ENCODE measurements at regions not wholly inside any gene's neighbourhood (a gene's known extent, or its start where the extent isn't known, plus 50 kb on each side); places are given as distances from the start of the nearest gene placed in this dataset.

DNA sequence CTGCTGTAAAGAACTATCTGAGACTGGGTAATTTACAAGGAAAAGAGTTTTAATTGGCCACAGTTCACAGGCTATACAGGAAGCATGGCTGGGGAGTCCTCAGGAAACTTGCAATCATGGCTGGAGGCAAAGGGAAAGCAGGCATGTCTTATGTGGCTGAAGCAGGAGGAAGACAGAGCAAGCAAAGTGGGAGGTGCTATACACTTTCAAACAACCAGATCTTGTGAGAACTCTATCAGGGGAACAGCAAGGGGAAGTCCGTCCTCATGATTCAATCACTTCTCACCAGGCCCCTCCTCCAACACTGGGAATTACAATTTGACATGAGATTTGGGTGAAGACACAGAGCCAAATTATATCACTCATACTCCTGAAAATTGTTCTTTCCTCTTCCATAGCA, 109.5 kb upstream of the PKP2 start:
- H3K27ac Mint-ChIP-seq, result no peak overlapping the region
- no peak for DNase-seq
- peaks cover 4% of the 10 kb centered on the region for H3K9me3 Mint-ChIP-seq
- H3K36me3 Mint-ChIP-seq, result no peaks in the 10 kb centered on the region
- ChIA-PET CTCF (no interaction called here), POLR2A (no interaction called here)
- intact Hi-C loops (cut with micrococcal nuclease), result no loop called here
- no peaks in the 10 kb centered on the region for H3K27me3 Mint-ChIP-seq
- no peak overlapping the region for H3K4me3 Mint-ChIP-seq
- no peaks in the 10 kb centered on the region for H3K4me1 Mint-ChIP-seq (ENCODE audit: low read depth)

- ChIA-PET POLR2A (no interaction called here), CTCF (no interaction called here)
- H3K4me3 Mint-ChIP-seq, result no peak overlapping the region
- no peaks in the 10 kb centered on the region for H3K27me3 Mint-ChIP-seq
- no peaks in the 10 kb centered on the region for H3K36me3 Mint-ChIP-seq
- no peaks in the 10 kb centered on the region for H3K4me1 Mint-ChIP-seq (ENCODE audit: low read depth)
- peaks cover 4% of the 10 kb centered on the region for H3K9me3 Mint-ChIP-seq
- DNase-seq, result no peak
- no peak overlapping the region for H3K27ac Mint-ChIP-seq
- intact Hi-C loops (cut with micrococcal nuclease), result no loop called here
These were observed 103.4 kb upstream of the PKP2 start for GRCh38 chr12:33000016-33000415.

DNA sequence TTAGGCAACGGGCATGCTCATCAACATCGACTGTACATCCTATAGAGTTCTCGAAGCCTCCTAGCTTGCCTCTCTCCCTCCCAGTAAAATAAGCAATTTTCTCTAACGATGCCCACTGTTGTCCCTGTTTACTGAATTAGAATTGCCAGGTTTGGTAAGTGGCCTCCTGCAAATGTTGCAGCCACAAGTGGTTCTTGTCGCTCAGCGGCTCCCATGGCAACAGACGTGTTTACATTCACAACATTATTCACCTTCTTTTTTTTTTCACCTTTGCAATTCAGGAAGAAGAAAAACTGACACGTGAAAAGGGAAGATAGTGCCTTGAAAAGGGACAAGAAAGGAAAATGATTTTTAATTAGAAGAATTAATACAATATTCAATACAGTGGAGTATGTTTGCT, 100.9 kb upstream of the PKP2 start:
- Mint-ChIP-seq H3K9me3 (no peaks in the 10 kb centered on the region), H3K27ac (no peak overlapping the region), H3K4me3 (no peak overlapping the region), H3K36me3 (no peaks in the 10 kb centered on the region), H3K27me3 (no peaks in the 10 kb centered on the region), H3K4me1 (ENCODE audit: low read depth) (no peaks in the 10 kb centered on the region)
- ChIA-PET POLR2A (no interaction called here), CTCF (no interaction called here)
- no peak for DNase-seq
- intact Hi-C loops (cut with micrococcal nuclease), result no loop called here

GRCh38 chr12:32995623-32996022, 99.0 kb upstream of the PKP2 start:
- no peaks in the 10 kb centered on the region for H3K27me3 Mint-ChIP-seq
- no peaks in the 10 kb centered on the region for H3K36me3 Mint-ChIP-seq
- ChIA-PET CTCF (no interaction called here), POLR2A (no interaction called here)
- H3K27ac Mint-ChIP-seq, result no peak overlapping the region
- intact Hi-C loops (cut with micrococcal nuclease), result no loop called here
- H3K9me3 Mint-ChIP-seq, result no peaks in the 10 kb centered on the region
- no peak overlapping the region for H3K4me3 Mint-ChIP-seq
- no peak for DNase-seq
- H3K4me1 Mint-ChIP-seq (ENCODE audit: low read depth), result no peaks in the 10 kb centered on the region

GRCh38 chr12:32993404-32993803, 96.8 kb upstream of the PKP2 start:
- Mint-ChIP-seq H3K27ac (no peak overlapping the region), H3K36me3 (no peaks in the 10 kb centered on the region), H3K4me1 (ENCODE audit: low read depth) (no peaks in the 10 kb centered on the region), H3K4me3 (no peak overlapping the region), H3K9me3 (no peaks in the 10 kb centered on the region), H3K27me3 (no peaks in the 10 kb centered on the region)
- intact Hi-C loops (cut with micrococcal nuclease), result no loop called here
- POLR2A ChIA-PET, result no interaction called here
- CTCF ChIA-PET, result no interaction called here
- no peak for DNase-seq

GRCh38 chr12:32989705-32990104, 93.1 kb upstream of the PKP2 start:
- ChIA-PET CTCF (no interaction called here), POLR2A (no interaction called here)
- H3K27me3 Mint-ChIP-seq, result peaks cover under 1% of the 10 kb centered on the region
- H3K36me3 Mint-ChIP-seq, result no peaks in the 10 kb centered on the region
- H3K4me3 Mint-ChIP-seq, result no peak overlapping the region
- H3K9me3 Mint-ChIP-seq, result no peaks in the 10 kb centered on the region
- H3K27ac Mint-ChIP-seq, result no peak overlapping the region
- intact Hi-C loops (cut with micrococcal nuclease), result no loop called here
- no peaks in the 10 kb centered on the region for H3K4me1 Mint-ChIP-seq (ENCODE audit: low read depth)
- no peak for DNase-seq

GRCh38 chr12:32988982-32989381, 92.4 kb upstream of the PKP2 start:
- DNase-seq, result no peak
- POLR2A ChIA-PET, result no interaction called here
- H3K4me1 Mint-ChIP-seq (ENCODE audit: low read depth), result no peaks in the 10 kb centered on the region
- H3K4me3 Mint-ChIP-seq, result no peak overlapping the region
- H3K27ac Mint-ChIP-seq, result no peak overlapping the region
- H3K9me3 Mint-ChIP-seq, result no peaks in the 10 kb centered on the region
- H3K27me3 Mint-ChIP-seq, result peaks cover 2% of the 10 kb centered on the region
- intact Hi-C loops (cut with micrococcal nuclease), result no loop called here
- CTCF ChIA-PET, result no interaction called here
- H3K36me3 Mint-ChIP-seq, result no peaks in the 10 kb centered on the region

DNA sequence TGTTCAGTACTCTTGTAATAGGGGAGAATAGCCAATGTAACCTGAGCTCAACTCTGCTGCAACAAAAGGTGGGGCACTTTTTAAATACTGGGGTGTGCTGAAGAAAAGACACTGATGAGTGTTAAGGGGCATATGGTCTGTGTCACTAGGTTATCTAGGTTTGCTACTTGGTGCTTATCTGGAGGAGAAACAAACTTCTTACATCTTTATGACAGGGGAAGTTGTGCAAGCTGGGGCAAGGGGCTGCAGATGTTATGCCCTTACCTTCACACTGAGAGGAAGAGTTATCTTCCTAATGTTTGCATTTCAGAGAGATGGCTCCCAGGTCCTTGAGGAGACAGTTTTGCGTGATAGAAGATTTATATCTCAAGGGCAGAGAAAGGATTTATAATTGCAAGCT, 90.9 kb upstream of the PKP2 start:
- Mint-ChIP-seq H3K4me3 (no peak overlapping the region), H3K4me1 (ENCODE audit: low read depth) (no peaks in the 10 kb centered on the region), H3K27me3 (peaks cover 2% of the 10 kb centered on the region), H3K27ac (no peak overlapping the region), H3K36me3 (no peaks in the 10 kb centered on the region), H3K9me3 (no peaks in the 10 kb centered on the region)
- ChIA-PET CTCF (no interaction called here), POLR2A (no interaction called here)
- DNase-seq, result no peak
- intact Hi-C loops (cut with micrococcal nuclease), result no loop called here

GRCh38 chr12:32983968-32984367, 87.4 kb upstream of the PKP2 start:
- no peak for DNase-seq
- no peak overlapping the region for H3K27ac Mint-ChIP-seq
- ChIA-PET CTCF (no interaction called here), POLR2A (no interaction called here)
- H3K4me3 Mint-ChIP-seq, result no peak overlapping the region
- peaks cover 2% of the 10 kb centered on the region for H3K27me3 Mint-ChIP-seq
- intact Hi-C loops (cut with micrococcal nuclease), result no loop called here
- no peaks in the 10 kb centered on the region for H3K36me3 Mint-ChIP-seq
- no peaks in the 10 kb centered on the region for H3K4me1 Mint-ChIP-seq (ENCODE audit: low read depth)
- no peaks in the 10 kb centered on the region for H3K9me3 Mint-ChIP-seq

GRCh38 chr12:32983332-32983731, 86.8 kb upstream of the PKP2 start:
- no peaks in the 10 kb centered on the region for H3K36me3 Mint-ChIP-seq
- POLR2A ChIA-PET, result no interaction called here
- no peaks in the 10 kb centered on the region for H3K9me3 Mint-ChIP-seq
- DNase-seq, result no peak
- no peaks in the 10 kb centered on the region for H3K4me1 Mint-ChIP-seq (ENCODE audit: low read depth)
- no peak overlapping the region for H3K27ac Mint-ChIP-seq
- intact Hi-C loops (cut with micrococcal nuclease), result no loop called here
- peaks cover 2% of the 10 kb centered on the region for H3K27me3 Mint-ChIP-seq
- no peak overlapping the region for H3K4me3 Mint-ChIP-seq
- CTCF ChIA-PET, result no interaction called here

GRCh38 chr12:32981139-32981538, 84.6 kb upstream of the PKP2 start:
- no peak overlapping the region for H3K27ac Mint-ChIP-seq
- no peaks in the 10 kb centered on the region for H3K9me3 Mint-ChIP-seq
- ChIA-PET CTCF (no interaction called here), POLR2A (no interaction called here)
- intact Hi-C loops (cut with micrococcal nuclease), result no loop called here
- H3K4me3 Mint-ChIP-seq, result no peak overlapping the region
- no peak for DNase-seq
- H3K36me3 Mint-ChIP-seq, result no peaks in the 10 kb centered on the region
- peaks cover 2% of the 10 kb centered on the region for H3K27me3 Mint-ChIP-seq
- no peaks in the 10 kb centered on the region for H3K4me1 Mint-ChIP-seq (ENCODE audit: low read depth)

- CTCF ChIA-PET, result no interaction called here
- intact Hi-C loops (cut with micrococcal nuclease), result no loop called here
- Mint-ChIP-seq H3K27ac (no peak overlapping the region), H3K4me3 (no peak overlapping the region), H3K27me3 (no peaks in the 10 kb centered on the region), H3K4me1 (ENCODE audit: low read depth) (no peaks in the 10 kb centered on the region), H3K9me3 (no peaks in the 10 kb centered on the region), H3K36me3 (no peaks in the 10 kb centered on the region)
- DNase-seq, result no peak
- POLR2A ChIA-PET, result no interaction called here
These were observed 78.5 kb upstream of the PKP2 start for GRCh38 chr12:32975122-32975521.

GRCh38 chr12:32970465-32971110, 74.0 kb upstream of the PKP2 start:
- Mint-ChIP-seq H3K27ac (no peak overlapping the region), H3K4me1 (ENCODE audit: low read depth) (no peaks in the 10 kb centered on the region), H3K4me3 (no peak overlapping the region), H3K36me3 (no peaks in the 10 kb centered on the region), H3K9me3 (no peaks in the 10 kb centered on the region), H3K27me3 (no peaks in the 10 kb centered on the region)
- intact Hi-C loops (cut with micrococcal nuclease), result no loop called here
- ChIA-PET POLR2A (no interaction called here), CTCF (no interaction called here)
- no peak for DNase-seq

All from activated CD4-positive, alpha-beta memory T cell treated with anti-CD3 and anti-CD28 coated beads for 36 hours (primary cell).